MV-4-11 (cell line): ENCODE measurements at regions not wholly inside any gene's neighbourhood (a gene's known extent, or its start where the extent isn't known, plus 50 kb on each side); places are given as distances from the start of the nearest gene placed in this dataset.

ENCODE experiments used
- DNase-seq: peaks from one replicate; lab custom pipeline; 2025; lab: John Stamatoyannopoulos, UW

GRCh38 chr2:198213253-198213652 lies 408.9 kb downstream of the PLCL1 start:
- no peak for DNase-seq

GRCh38 chr2:198211706-198212105 lies 407.3 kb downstream of the PLCL1 start:
- no peak for DNase-seq

GRCh38 chr2:198203336-198204069 lies 399.1 kb downstream of the PLCL1 start:
- DNase-seq: no peak
